ENCODE measurements at regions not wholly inside any gene's neighbourhood (a gene's known extent, or its start where the extent isn't known, plus 50 kb on each side); places are given as distances from the start of the nearest gene placed in this dataset.
"Not testable (repeated sequence)": the region's sequence is repeated elsewhere in the genome, so short reads cannot be mapped to it uniquely, and the experiment has no call there.

GRCh38 chr1:234817313-234818039, 207.5 kb upstream of the IRF2BP2 start:
- not testable (repeated sequence) for H3K36me3 ChIP-seq (ENCODE audit: control insufficient read depth in 2 of 2, insufficient read depth in 2 of 2, low read length in 2 of 2); H3K9me3 ChIP-seq (ENCODE audit: control insufficient read depth in 2 of 2, low read length in 2 of 2); H3K27me3 ChIP-seq (ENCODE audit: control insufficient read depth in 1 of 2, insufficient read depth in 2 of 2, low read length in 2 of 2); H3K4me3 ChIP-seq (ENCODE audit: low read length in 2 of 2)
- H3K4me1 ChIP-seq (ENCODE audit: control insufficient read depth, insufficient read depth, low read length) = peaks cover 13% of the 10 kb centered on the region
- H3K9ac ChIP-seq (ENCODE audit: low read length in 2 of 2) = peak overlapping the region in 1 of 2 donors; percentile 57
- peak overlapping the region; percentile 87 for H3K27ac ChIP-seq (ENCODE audit: low read length)

GRCh38 chr1:234816864-234817263, 206.9 kb upstream of the IRF2BP2 start:
- not testable (repeated sequence) for H3K27me3 ChIP-seq (ENCODE audit: control insufficient read depth in 1 of 2, insufficient read depth in 2 of 2, low read length in 2 of 2); H3K4me3 ChIP-seq (ENCODE audit: low read length in 2 of 2); H3K9me3 ChIP-seq (ENCODE audit: control insufficient read depth in 2 of 2, low read length in 2 of 2); H3K36me3 ChIP-seq (ENCODE audit: control insufficient read depth in 2 of 2, insufficient read depth in 2 of 2, low read length in 2 of 2)
- peaks cover 13% of the 10 kb centered on the region for H3K4me1 ChIP-seq (ENCODE audit: control insufficient read depth, insufficient read depth, low read length)
- peak overlapping the region; percentile 87 for H3K27ac ChIP-seq (ENCODE audit: low read length)
- H3K9ac ChIP-seq (ENCODE audit: low read length in 2 of 2) = peak overlapping the region; percentile 13 to 57

GRCh38 chr1:234816186-234816851, 206.3 kb upstream of the IRF2BP2 start:
- peak overlapping the region; percentile 87 for H3K27ac ChIP-seq (ENCODE audit: low read length)
- H3K4me3 ChIP-seq (ENCODE audit: low read length in 2 of 2) = not testable (repeated sequence)

GRCh38 chr1:234815295-234815815, 205.4 kb upstream of the IRF2BP2 start:
- not testable (repeated sequence) for H3K27me3 ChIP-seq (ENCODE audit: control insufficient read depth in 1 of 2, insufficient read depth in 2 of 2, low read length in 2 of 2); H3K9me3 ChIP-seq (ENCODE audit: control insufficient read depth in 2 of 2, low read length in 2 of 2); H3K36me3 ChIP-seq (ENCODE audit: control insufficient read depth in 2 of 2, insufficient read depth in 2 of 2, low read length in 2 of 2); H3K4me3 ChIP-seq (ENCODE audit: low read length in 2 of 2); H3K9ac ChIP-seq (ENCODE audit: low read length in 2 of 2)
- Histone ChIP-seq H3K27ac (ENCODE audit: low read length) (peak overlapping the region; percentile 67), H3K4me1 (ENCODE audit: control insufficient read depth, insufficient read depth, low read length) (peaks cover 13% of the 10 kb centered on the region)

More at GRCh38 chr1:234816186-234816851, 206.3 kb upstream of the IRF2BP2 start:
- H3K36me3 ChIP-seq (ENCODE audit: control insufficient read depth in 2 of 2, insufficient read depth in 2 of 2, low read length in 2 of 2); H3K27me3 ChIP-seq (ENCODE audit: control insufficient read depth in 1 of 2, insufficient read depth in 2 of 2, low read length in 2 of 2); H3K9me3 ChIP-seq (ENCODE audit: control insufficient read depth in 2 of 2, low read length in 2 of 2): not testable (repeated sequence)
- Histone ChIP-seq H3K4me1 (ENCODE audit: control insufficient read depth, insufficient read depth, low read length) (peaks cover 13% of the 10 kb centered on the region), H3K9ac (ENCODE audit: low read length in 2 of 2) (peak overlapping the region in 1 of 2 donors; percentile 13)

- H3K27me3 ChIP-seq (ENCODE audit: control insufficient read depth in 1 of 2, insufficient read depth in 2 of 2, low read length in 2 of 2); H3K9me3 ChIP-seq (ENCODE audit: control insufficient read depth in 2 of 2, low read length in 2 of 2); H3K27ac ChIP-seq (ENCODE audit: low read length): not testable (repeated sequence)
Measured at GRCh38 chr1:234814235-234814634, 204.3 kb upstream of the IRF2BP2 start.

GRCh38 chr1:234811824-234812223, 201.8 kb upstream of the IRF2BP2 start:
- not testable (repeated sequence) for H3K4me3 ChIP-seq (ENCODE audit: low read length in 2 of 2); H3K9me3 ChIP-seq (ENCODE audit: control insufficient read depth in 2 of 2, low read length in 2 of 2); H3K9ac ChIP-seq (ENCODE audit: low read length in 2 of 2); H3K27me3 ChIP-seq (ENCODE audit: control insufficient read depth in 1 of 2, insufficient read depth in 2 of 2, low read length in 2 of 2); H3K36me3 ChIP-seq (ENCODE audit: control insufficient read depth in 2 of 2, insufficient read depth in 2 of 2, low read length in 2 of 2)
- Histone ChIP-seq H3K27ac (ENCODE audit: low read length) (peak overlapping the region; percentile 41), H3K4me1 (ENCODE audit: control insufficient read depth, insufficient read depth, low read length) (peaks cover 10% of the 10 kb centered on the region)

More at GRCh38 chr1:234814235-234814634, 204.3 kb upstream of the IRF2BP2 start:
- not testable (repeated sequence) for H3K4me3 ChIP-seq (ENCODE audit: low read length in 2 of 2); H3K9ac ChIP-seq (ENCODE audit: low read length in 2 of 2); H3K36me3 ChIP-seq (ENCODE audit: control insufficient read depth in 2 of 2, insufficient read depth in 2 of 2, low read length in 2 of 2)
- H3K4me1 ChIP-seq (ENCODE audit: control insufficient read depth, insufficient read depth, low read length) = peaks cover 17% of the 10 kb centered on the region

GRCh38 chr1:234810726-234811125, 200.7 kb upstream of the IRF2BP2 start:
- not testable (repeated sequence) for H3K27me3 ChIP-seq (ENCODE audit: control insufficient read depth in 1 of 2, insufficient read depth in 2 of 2, low read length in 2 of 2); H3K27ac ChIP-seq (ENCODE audit: low read length); H3K36me3 ChIP-seq (ENCODE audit: control insufficient read depth in 2 of 2, insufficient read depth in 2 of 2, low read length in 2 of 2); H3K4me3 ChIP-seq (ENCODE audit: low read length in 2 of 2); H3K4me1 ChIP-seq (ENCODE audit: control insufficient read depth, insufficient read depth, low read length); H3K9ac ChIP-seq (ENCODE audit: low read length in 2 of 2); H3K9me3 ChIP-seq (ENCODE audit: control insufficient read depth in 2 of 2, low read length in 2 of 2)

GRCh38 chr1:234809854-234810245, 199.9 kb upstream of the IRF2BP2 start:
- not testable (repeated sequence) for H3K36me3 ChIP-seq (ENCODE audit: control insufficient read depth in 2 of 2, insufficient read depth in 2 of 2, low read length in 2 of 2); H3K9ac ChIP-seq (ENCODE audit: low read length in 2 of 2); H3K9me3 ChIP-seq (ENCODE audit: control insufficient read depth in 2 of 2, low read length in 2 of 2); H3K27me3 ChIP-seq (ENCODE audit: control insufficient read depth in 1 of 2, insufficient read depth in 2 of 2, low read length in 2 of 2); H3K4me1 ChIP-seq (ENCODE audit: control insufficient read depth, insufficient read depth, low read length)
- peak overlapping the region; percentile 53 for H3K27ac ChIP-seq (ENCODE audit: low read length)
- peak overlapping the region in 1 of 2 donors; percentile 40 for H3K4me3 ChIP-seq (ENCODE audit: low read length in 2 of 2)

GRCh38 chr1:234808943-234809853, 199.2 kb upstream of the IRF2BP2 start:
- not testable (repeated sequence) for H3K27me3 ChIP-seq (ENCODE audit: control insufficient read depth in 1 of 2, insufficient read depth in 2 of 2, low read length in 2 of 2); H3K4me1 ChIP-seq (ENCODE audit: control insufficient read depth, insufficient read depth, low read length); H3K9ac ChIP-seq (ENCODE audit: low read length in 2 of 2); H3K9me3 ChIP-seq (ENCODE audit: control insufficient read depth in 2 of 2, low read length in 2 of 2); H3K36me3 ChIP-seq (ENCODE audit: control insufficient read depth in 2 of 2, insufficient read depth in 2 of 2, low read length in 2 of 2)
- peak overlapping the region in 1 of 2 donors; percentile 40 for H3K4me3 ChIP-seq (ENCODE audit: low read length in 2 of 2)
- peak overlapping the region; percentile 53 for H3K27ac ChIP-seq (ENCODE audit: low read length)

- not testable (repeated sequence) for H3K4me1 ChIP-seq (ENCODE audit: control insufficient read depth, insufficient read depth, low read length); H3K4me3 ChIP-seq (ENCODE audit: low read length in 2 of 2); H3K36me3 ChIP-seq (ENCODE audit: control insufficient read depth in 2 of 2, insufficient read depth in 2 of 2, low read length in 2 of 2); H3K9me3 ChIP-seq (ENCODE audit: control insufficient read depth in 2 of 2, low read length in 2 of 2); H3K9ac ChIP-seq (ENCODE audit: low read length in 2 of 2); H3K27me3 ChIP-seq (ENCODE audit: control insufficient read depth in 1 of 2, insufficient read depth in 2 of 2, low read length in 2 of 2); H3K27ac ChIP-seq (ENCODE audit: low read length)
Measured at GRCh38 chr1:234808459-234808858, 198.5 kb upstream of the IRF2BP2 start.
